Activated CD4-positive, alpha-beta T cell treated with anti-CD3 and anti-CD28 coated beads, Interleukin-10, Interleukin-2, amounts not matched to agents 100 ng/mL and 50 ng/mL, durations not matched to agents 16 hours and 8 hours (primary cell): ENCODE measurements at regions not wholly inside any gene's neighbourhood (a gene's known extent, or its start where the extent isn't known, plus 50 kb on each side); places are given as distances from the start of the nearest gene placed in this dataset.

ENCODE experiments used
- DNase-seq: peaks from one replicate; pipeline ENCODE4 v3.0.0-alpha.2; 2020

GRCh38 chr14:59081720-59082119, 106.7 kb upstream of the DAAM1 start:
- DNase-seq: no peak

- DNase-seq: no peak
Observed at GRCh38 chr14:59085207-59085739, 103.2 kb upstream of the DAAM1 start.

- no peak for DNase-seq
Observed at GRCh38 chr14:59086241-59086882, 102.1 kb upstream of the DAAM1 start.

GRCh38 chr14:59087240-59087639, 101.2 kb upstream of the DAAM1 start:
- no peak for DNase-seq

GRCh38 chr14:59087711-59088110, 100.8 kb upstream of the DAAM1 start:
- no peak for DNase-seq

GRCh38 chr14:59090572-59090971, 97.9 kb upstream of the DAAM1 start:
- no peak for DNase-seq

- DNase-seq: no peak
Observed at GRCh38 chr14:59091404-59091803, 97.1 kb upstream of the DAAM1 start.

GRCh38 chr14:59091976-59092375, 96.5 kb upstream of the DAAM1 start:
- no peak for DNase-seq

- DNase-seq: no peak
Observed at GRCh38 chr14:59093902-59094301, 94.6 kb upstream of the DAAM1 start.

GRCh38 chr14:59096303-59096702, 92.2 kb upstream of the DAAM1 start:
- DNase-seq: no peak

- no peak for DNase-seq
Observed at GRCh38 chr14:59097681-59098080, 90.8 kb upstream of the DAAM1 start.

- no peak for DNase-seq
Observed at GRCh38 chr14:59098377-59098776, 90.1 kb upstream of the DAAM1 start.

GRCh38 chr14:59100205-59100604, 88.3 kb upstream of the DAAM1 start:
- no peak for DNase-seq

- DNase-seq: no peak
Observed at GRCh38 chr14:59101476-59101875, 87.0 kb upstream of the DAAM1 start.

- no peak for DNase-seq
Observed at GRCh38 chr14:59103396-59103795, 85.1 kb upstream of the DAAM1 start.

- no peak for DNase-seq
Observed at GRCh38 chr14:59107819-59108218, 80.6 kb upstream of the DAAM1 start.

- DNase-seq: no peak
Observed at GRCh38 chr14:59116984-59117415, 71.5 kb upstream of the DAAM1 start.

GRCh38 chr14:59117754-59118528, 70.5 kb upstream of the DAAM1 start:
- DNase-seq: no peak

- no peak for DNase-seq
Observed at GRCh38 chr14:59120921-59121320, 67.5 kb upstream of the DAAM1 start.

GRCh38 chr14:59123531-59123930, 64.9 kb upstream of the DAAM1 start:
- DNase-seq: no peak

- DNase-seq: no peak
Observed at GRCh38 chr14:59123975-59124374, 64.5 kb upstream of the DAAM1 start.

GRCh38 chr14:59125156-59125555, 63.3 kb upstream of the DAAM1 start:
- DNase-seq: no peak

GRCh38 chr14:59126714-59127436, 61.6 kb upstream of the DAAM1 start:
- DNase-seq: peak; percentile 64

- no peak for DNase-seq
Observed at GRCh38 chr14:59127437-59127732, 61.1 kb upstream of the DAAM1 start.
